ENCODE measurements at regions not wholly inside any gene's neighbourhood (a gene's known extent, or its start where the extent isn't known, plus 50 kb on each side); places are given as distances from the start of the nearest gene placed in this dataset.

DNA sequence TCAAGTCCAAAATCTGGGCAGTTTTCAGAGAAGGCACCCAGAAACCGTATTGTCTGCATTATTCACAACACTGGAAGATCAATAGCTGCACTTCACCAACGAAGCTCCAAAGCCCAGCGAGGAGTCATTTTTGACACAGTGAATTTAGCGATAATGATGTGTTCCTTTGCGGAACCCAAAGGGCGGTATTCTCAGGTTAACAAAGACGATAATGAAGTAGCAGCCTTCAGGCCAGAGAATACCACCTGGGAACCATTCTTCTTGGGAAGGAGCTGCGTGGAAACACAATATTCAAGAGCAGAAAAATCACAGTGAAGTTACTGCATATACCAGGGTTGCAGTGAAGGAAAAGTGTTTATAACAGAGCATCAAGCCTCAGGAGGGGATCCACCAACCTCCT lies 381.0 kb downstream of the TOX3 start:
- no peak for ATAC-seq
- TF ChIP-seq SNAI2 (CRISPR knock-in tag; IDR thresholded peaks at IDR 0.05) (no peak), BACH2 (CRISPR knock-in tag; IDR thresholded peaks at IDR 0.05; ENCODE audit: borderline replicate concordance) (no peak), ESRRG (CRISPR knock-in tag; IDR thresholded peaks at IDR 0.05) (no peak), ZFP3 (CRISPR knock-in tag; IDR thresholded peaks at IDR 0.05) (no peak), CREB5 (CRISPR knock-in tag; IDR thresholded peaks at IDR 0.05; ENCODE audit: low read depth) (no peak), ZNF565 (CRISPR knock-in tag; conservative IDR thresholded peaks at IDR 0.05; ENCODE audit: low read depth) (no peak), ZNF8 (CRISPR knock-in tag; IDR thresholded peaks at IDR 0.05) (no peak), PATZ1 (CRISPR knock-in tag; IDR thresholded peaks at IDR 0.05; ENCODE audit: borderline replicate concordance) (no peak), GLIS3 (CRISPR knock-in tag; IDR thresholded peaks at IDR 0.05) (no peak), PPARA (CRISPR knock-in tag; IDR thresholded peaks at IDR 0.05; ENCODE audit: borderline replicate concordance) (no peak)
- TF ChIP-seq, protein P1, sequence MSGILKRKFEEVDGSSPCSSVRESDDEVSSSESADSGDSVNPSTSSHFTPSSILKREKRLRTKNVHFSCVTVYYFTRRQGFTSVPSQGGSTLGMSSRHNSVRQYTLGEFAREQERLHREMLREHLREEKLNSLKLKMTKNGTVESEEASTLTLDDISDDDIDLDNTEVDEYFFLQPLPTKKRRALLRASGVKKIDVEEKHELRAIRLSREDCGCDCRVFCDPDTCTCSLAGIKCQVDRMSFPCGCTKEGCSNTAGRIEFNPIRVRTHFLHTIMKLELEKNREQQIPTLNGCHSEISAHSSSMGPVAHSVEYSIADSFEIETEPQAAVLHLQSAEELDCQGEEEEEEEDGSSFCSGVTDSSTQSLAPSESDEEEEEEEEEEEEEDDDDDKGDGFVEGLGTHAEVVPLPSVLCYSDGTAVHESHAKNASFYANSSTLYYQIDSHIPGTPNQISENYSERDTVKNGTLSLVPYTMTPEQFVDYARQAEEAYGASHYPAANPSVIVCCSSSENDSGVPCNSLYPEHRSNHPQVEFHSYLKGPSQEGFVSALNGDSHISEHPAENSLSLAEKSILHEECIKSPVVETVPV (CRISPR knock-in tag; IDR thresholded peaks at IDR 0.05) = no peak

- no peak for ATAC-seq
Measured at GRCh38 chr16:52149003-52149402, 397.9 kb downstream of the TOX3 start.

More at GRCh38 chr16:52149003-52149402, 397.9 kb downstream of the TOX3 start:
- TF ChIP-seq ZFP3 (CRISPR knock-in tag; IDR thresholded peaks at IDR 0.05) (no peak), ESRRG (CRISPR knock-in tag; IDR thresholded peaks at IDR 0.05) (no peak), ZNF70 (CRISPR knock-in tag; IDR thresholded peaks at IDR 0.05) (no peak), TSHZ2 (CRISPR knock-in tag; IDR thresholded peaks at IDR 0.05) (no peak), SNAI2 (CRISPR knock-in tag; IDR thresholded peaks at IDR 0.05) (no peak), ISL1 (CRISPR knock-in tag; IDR thresholded peaks at IDR 0.05) (no peak), PATZ1 (CRISPR knock-in tag; IDR thresholded peaks at IDR 0.05; ENCODE audit: borderline replicate concordance) (no peak), OSR1 (CRISPR knock-in tag; IDR thresholded peaks at IDR 0.05) (no peak), BACH2 (CRISPR knock-in tag; IDR thresholded peaks at IDR 0.05; ENCODE audit: borderline replicate concordance) (no peak), ZNF565 (CRISPR knock-in tag; conservative IDR thresholded peaks at IDR 0.05; ENCODE audit: low read depth) (no peak), ZC3H10 (CRISPR knock-in tag; IDR thresholded peaks at IDR 0.05) (no peak), ZFP30 (CRISPR knock-in tag; IDR thresholded peaks at IDR 0.05) (no peak), ZNF8 (CRISPR knock-in tag; IDR thresholded peaks at IDR 0.05) (no peak), GLIS3 (CRISPR knock-in tag; IDR thresholded peaks at IDR 0.05) (no peak), CREB5 (CRISPR knock-in tag; IDR thresholded peaks at IDR 0.05; ENCODE audit: low read depth) (no peak), ARNTL (CRISPR knock-in tag; IDR thresholded peaks at IDR 0.05; ENCODE audit: borderline replicate concordance, low read depth) (no peak)
- TF ChIP-seq, protein P2, sequence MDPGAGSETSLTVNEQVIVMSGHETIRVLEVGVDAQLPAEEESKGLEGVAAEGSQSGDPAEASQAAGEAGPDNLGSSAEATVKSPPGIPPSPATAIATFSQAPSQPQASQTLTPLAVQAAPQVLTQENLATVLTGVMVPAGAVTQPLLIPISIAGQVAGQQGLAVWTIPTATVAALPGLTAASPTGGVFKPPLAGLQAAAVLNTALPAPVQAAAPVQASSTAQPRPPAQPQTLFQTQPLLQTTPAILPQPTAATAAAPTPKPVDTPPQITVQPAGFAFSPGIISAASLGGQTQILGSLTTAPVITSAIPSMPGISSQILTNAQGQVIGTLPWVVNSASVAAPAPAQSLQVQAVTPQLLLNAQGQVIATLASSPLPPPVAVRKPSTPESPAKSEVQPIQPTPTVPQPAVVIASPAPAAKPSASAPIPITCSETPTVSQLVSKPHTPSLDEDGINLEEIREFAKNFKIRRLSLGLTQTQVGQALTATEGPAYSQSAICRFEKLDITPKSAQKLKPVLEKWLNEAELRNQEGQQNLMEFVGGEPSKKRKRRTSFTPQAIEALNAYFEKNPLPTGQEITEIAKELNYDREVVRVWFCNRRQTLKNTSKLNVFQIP (CRISPR knock-in tag; IDR thresholded peaks at IDR 0.05; ENCODE audit: borderline replicate concordance, low read depth) = no peak
- TF ChIP-seq, protein P1 (CRISPR knock-in tag; IDR thresholded peaks at IDR 0.05) = no peak
